HG03460 (cell line): ENCODE measurements at regions not wholly inside any gene's neighbourhood (a gene's known extent, or its start where the extent isn't known, plus 50 kb on each side); places are given as distances from the start of the nearest gene placed in this dataset.

Experiments
- ATAC-seq: cut with Tn5 transposase; IDR thresholded peaks from one replicate; pipeline ENCODE4 v1.9.1; 2021; ENCODE audit not compliant: unreplicated experiment

DNA sequence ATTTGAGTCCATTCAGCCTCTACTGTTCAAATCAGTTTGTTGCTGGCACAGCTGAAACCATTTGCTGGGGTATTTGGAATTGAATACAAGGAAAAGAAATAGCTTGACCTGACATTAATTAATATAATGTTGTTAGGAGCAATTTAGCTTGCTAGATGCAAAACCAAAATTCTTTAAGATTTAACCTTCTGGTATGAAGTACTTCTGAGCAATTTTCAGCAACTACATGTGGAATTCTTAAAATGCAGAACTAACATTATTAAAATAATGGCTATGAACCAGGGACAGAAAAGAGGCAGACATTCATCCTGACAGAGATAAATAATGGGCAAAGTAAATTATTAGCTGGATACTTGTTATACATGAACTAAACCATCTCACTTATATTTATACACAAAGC lies 160.0 kb upstream of the MIR17HG start:
- no peak for ATAC-seq

DNA sequence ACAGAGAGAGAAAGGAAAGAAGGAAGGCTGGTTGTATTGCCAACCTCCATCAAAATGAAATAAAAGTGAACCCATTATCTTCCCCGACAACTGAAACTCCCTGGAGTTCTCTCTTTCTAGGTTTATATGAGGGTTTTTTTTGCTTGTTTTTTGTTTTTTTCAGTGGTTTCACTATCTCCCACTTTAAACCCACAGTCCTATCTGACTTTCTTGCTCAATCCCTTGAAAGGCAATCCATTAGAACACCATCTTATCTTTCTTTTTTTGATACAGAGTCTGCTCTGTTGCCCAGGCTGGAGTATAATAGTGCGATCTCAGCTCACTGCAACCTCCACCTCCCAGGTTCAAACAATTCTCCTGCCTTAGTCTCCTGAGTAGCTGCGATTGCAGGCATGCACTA lies 158.0 kb upstream of the MIR17HG start:
- no peak for ATAC-seq

DNA sequence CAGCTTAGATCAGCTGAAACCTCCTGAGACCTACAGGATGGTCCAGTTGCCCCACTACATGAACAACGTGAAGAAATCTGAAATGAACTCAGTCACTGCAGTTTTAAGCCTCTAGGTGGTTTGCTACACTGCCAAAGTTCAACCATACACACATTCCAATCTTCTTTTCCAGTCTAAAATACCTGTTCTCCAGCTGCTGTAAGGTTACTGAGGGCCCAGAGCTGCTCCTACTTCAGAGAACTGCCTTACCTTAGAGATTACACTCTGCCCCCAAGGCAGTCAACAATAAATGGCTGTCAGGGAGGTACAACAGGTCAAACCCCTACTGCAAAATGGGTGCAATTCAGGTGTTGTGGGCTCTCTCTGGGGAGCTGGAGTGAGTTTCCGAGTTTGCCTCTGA lies 154.1 kb upstream of the MIR17HG start:
- no peak for ATAC-seq

DNA sequence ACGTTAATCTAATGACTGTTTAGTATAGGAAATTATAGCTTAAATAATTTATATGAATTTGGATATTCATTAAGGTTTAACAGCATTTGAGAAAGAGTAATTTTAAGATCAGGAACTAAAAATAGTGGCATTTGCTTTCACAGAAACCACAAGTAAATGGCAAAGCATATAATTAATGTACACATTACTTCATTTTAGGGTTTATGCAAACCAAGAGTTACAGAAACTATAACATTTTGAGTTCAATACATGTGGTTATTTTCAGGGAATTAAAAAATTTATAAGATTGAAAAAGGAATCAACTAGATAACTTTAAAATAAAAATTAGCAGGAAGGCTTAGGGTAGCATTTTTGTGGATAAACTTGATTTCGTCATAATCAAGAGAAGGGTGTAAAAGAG lies 151.7 kb upstream of the MIR17HG start:
- no peak for ATAC-seq

DNA sequence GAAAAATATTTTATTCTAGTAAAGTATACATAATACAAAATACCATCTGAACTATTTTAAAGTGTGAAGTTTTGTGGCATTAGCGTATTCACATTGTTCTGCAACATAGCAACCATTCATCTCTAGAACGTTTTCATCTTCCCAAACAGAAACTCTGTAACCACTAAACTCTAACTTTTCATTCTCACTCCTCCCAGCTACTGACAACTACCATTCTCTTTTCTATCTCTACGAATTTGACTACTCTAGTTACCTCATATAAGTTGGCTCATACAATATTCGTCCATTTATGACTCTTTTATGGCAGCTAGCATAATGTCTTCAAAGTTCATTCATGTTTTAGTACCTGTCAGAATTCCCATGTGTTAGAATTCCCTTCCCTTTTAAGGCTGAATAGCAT lies 150.5 kb upstream of the MIR17HG start:
- ATAC-seq: no peak

DNA sequence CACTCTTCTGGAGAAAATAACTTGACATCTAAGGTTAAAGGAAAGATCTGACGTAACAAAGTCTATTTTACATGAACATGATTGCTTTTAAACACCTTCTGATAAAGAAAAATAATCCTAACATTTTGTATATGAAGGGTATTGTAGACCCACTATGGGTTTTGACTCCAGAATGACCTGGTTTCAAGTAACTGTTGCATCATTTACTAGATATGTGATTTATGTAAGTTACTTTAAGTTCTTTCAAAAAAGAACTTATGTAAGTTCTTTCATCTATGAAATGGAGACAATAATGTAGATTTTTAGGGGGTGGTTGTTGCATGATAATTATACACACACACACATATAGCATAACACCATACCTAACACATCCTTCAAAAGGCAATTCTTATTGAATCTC lies 147.6 kb upstream of the MIR17HG start:
- no peak for ATAC-seq

DNA sequence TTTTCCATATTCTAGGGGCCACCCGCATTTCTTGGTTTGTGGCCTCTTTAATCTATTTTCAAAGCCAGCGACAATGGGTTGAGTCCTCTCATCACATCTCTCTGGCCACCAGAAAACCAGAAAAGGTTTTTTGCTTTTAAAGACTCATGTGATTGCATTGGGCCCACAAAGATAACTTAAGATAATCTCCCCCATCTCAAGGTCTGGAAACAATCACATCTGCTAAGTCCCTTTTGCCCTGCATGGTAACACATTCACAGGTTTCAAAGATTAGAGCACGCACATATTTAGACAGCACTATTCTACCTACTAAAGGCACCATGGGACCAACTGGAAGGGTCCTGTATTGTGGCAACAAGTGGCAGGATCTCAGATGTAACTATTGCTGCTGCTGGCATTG lies 147.0 kb upstream of the MIR17HG start:
- no peak for ATAC-seq

DNA sequence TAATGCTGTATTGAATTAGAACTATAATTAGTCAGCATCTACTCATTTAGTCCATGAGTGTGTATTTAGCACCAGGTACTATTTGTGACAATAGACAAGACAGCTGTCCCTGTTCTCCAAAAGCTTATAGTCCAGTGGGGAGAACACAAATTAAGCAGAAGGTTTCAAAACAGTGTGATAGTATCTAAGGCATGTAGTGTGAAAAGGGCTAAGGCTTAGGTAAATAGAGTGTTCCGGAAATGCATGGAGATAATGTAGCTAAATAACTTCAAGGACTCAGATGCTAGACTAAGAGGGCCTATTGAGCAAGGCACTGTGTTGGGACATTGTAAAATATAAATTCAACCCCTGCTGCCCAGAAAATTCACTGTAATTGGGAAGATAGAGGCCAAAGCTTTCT lies 144.1 kb upstream of the MIR17HG start:
- ATAC-seq: no peak

DNA sequence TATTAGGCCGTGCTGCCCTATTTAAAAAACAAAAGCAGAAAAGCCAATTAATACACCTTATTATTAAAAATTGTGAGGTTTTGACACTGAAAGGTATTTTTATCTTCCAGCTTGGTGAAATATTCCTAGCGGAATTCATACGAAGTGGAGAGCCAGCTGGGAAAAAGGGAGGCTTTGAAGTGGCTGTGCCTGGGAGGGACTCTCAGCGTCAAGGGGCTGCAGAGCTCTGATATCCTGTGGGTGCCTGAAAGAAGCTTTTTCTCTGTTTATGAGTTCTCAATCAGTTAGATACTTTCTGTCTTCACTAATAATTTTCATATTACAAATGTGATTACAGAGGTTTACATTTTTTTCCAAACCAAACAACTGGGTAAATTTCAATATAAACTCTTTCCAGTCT lies 140.2 kb upstream of the MIR17HG start:
- no peak for ATAC-seq

DNA sequence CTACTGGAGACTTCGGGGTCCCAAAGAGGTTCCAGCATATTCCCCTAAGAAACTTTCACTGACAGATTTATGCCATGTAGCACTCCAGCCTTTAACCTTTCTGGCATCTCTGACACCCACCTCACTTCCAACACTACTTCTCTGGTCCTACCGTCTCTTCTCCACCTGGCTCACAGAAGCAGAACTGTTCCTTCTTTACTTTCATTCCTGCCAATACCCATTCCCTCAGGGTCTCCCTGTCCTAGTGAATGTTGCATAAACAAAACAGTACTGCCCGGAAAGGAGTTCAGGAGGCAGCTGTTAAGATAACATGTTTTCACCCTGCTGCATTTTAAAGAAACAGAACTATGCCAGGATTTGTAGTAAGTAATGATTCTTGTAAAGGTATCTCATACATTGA lies 136.0 kb upstream of the MIR17HG start:
- no peak for ATAC-seq

DNA sequence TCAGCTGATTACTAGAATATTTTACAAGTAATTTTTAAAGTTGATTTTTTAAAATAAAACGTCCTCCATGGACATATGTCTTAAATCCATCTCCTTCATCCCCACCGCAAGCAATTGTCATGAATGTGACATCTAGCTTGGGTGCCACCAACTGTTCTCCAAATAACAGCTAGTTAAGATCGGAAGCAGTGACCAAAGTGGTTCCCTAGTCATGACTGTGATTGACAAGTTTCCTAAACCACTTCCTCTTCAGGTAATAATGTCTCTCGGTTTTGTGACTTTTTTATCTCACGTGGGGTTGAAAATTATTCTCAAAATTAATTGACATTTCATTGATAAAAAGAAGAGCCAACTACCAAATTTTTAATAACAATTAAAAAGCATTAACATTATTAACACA lies 135.3 kb upstream of the MIR17HG start:
- no peak for ATAC-seq

DNA sequence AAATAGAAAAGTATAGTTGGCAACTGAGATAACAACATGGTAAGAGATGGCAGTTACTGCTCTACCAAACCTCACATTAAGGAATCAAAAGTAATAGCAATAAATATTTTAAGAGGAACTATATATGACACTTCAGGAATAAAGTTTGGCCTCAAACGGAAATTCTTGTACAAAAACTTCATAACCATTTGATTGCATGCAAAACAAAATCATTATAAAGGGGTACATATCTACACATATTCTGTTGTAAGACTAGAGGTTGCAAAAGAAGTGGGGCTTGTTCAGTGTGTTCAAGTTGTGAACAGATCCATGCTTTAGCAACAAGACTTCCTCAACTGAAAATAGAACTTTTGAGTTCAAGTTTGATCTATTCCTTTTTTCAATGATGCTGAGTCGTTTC lies 133.5 kb upstream of the MIR17HG start:
- no peak for ATAC-seq

DNA sequence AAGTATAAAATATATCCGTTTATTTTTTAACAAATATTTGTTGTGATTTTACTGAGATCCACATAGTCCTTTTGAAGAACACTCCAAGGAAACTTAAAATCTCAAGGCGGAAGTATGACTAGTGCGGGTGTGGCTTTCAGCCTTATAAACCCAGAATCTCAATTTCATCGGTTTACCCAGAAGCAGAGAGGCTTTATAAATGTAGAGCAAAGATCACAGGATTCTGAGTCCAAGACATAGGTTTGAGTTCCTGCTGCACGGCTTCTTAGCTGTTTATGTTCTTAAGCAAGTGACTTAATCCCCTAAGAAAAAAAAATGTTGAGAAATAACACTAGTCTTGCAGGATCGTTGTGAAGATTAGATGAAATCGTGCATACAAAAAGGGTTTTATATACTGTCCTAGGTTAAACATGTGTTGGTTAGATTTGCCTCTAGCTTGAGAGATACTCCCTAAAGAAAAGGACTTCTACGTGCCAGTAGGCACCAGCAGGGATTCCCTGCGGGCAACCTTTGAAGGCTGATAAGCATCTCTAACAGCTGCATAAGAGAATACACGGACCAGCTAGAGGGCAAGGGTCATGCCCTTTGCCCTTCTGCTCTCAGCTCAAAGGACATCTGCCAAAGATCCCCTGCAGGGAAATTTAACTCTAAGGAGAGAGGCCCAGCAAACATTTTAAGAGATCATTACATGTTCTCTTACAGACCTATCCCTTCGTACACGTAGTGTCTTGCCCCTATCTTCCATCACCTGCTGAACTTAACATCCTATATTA lies 130.4 kb upstream of the MIR17HG start:
- ATAC-seq: no peak

DNA sequence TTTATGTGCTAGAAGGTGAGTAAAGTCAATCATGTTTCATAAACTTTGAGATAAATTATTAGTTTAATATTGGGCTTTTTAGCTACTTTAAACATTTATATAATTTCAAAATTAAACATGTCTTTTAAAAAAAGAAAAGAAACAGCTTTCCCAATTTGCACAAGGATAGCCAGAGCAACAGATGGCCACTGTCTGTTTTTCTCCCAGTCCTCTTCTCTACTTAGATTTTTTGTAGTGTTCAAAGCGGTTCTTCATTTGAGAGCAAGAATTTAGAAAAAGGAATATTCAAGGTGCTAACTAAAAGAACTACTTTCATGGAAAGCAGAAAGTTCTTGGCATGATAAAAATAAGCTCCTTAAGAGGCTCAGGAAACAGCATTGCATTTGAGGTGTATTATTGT lies 128.3 kb upstream of the MIR17HG start:
- no peak for ATAC-seq

DNA sequence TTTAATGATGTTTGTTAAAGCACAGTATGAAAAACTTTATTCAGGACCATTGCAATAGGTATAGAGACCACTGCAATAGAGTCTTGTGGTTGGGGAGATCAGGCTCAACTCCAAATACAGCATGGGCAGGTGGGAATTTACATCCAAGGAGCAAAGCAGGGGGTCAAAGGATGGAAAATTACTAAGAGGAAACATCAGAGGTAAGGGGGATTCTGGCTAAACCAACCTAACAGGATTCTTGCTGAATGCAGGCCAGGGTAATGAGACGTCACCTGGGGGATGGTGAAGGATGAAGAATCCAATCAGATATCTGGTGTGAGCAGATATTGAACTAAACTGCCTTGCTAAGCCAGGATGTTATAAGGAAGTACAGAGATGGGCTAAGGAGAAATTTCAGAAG lies 126.6 kb upstream of the MIR17HG start:
- ATAC-seq: no peak

DNA sequence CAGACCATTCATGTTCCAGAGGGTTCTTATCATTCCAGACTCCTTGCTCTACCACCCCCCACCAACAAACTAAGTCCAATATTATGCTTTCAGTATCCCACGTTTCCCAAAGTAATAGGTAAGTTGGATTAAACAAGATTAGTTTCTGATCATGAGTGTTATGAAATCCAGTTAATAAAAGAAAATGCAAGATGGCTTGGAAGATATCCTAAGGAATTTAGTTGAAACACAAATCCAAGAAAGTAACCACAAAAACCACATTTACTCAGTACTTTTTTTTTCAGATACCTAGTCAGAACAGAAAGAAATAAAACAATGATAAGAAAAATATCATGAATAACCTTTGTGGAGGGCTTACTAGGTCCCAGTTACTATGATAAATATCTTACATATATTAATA lies 119.4 kb upstream of the MIR17HG start:
- no peak for ATAC-seq

DNA sequence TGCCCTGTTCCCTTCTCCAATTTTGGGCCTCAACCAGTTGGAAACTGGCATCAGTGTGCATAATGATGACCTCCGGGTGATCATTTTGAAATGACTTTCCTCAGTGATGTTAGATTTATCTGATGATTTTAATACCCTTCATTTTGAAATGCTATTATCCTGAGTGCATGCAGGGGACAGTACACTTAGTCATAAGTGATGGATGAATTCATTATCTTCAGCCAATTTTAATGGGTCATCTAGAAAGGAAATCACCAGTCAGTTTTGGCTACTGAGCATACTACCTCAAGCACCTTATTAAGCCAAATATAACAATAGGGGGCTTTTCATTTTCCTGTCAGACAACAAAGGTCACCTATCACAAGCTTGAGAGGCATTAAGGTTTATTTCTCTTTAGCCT lies 118.5 kb upstream of the MIR17HG start:
- no peak for ATAC-seq

DNA sequence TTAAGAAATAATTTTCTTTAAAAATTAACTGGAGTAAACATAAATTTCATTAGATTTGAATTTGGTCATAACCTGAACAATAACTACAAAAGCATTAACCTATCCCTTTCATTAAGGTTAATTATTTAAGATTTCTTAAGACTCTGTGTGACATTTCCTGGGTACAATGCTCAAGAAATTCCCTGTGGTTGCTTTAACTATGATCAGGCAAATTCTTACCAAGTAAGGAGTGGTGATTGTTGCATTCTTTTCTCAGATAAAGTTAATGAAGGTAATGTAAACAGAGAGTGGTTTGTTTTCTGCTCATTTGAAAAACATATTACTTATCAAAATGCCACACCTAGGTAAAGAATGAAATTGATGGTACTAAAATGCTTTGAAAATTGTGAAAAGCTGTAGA lies 114.8 kb upstream of the MIR17HG start:
- ATAC-seq: no peak

DNA sequence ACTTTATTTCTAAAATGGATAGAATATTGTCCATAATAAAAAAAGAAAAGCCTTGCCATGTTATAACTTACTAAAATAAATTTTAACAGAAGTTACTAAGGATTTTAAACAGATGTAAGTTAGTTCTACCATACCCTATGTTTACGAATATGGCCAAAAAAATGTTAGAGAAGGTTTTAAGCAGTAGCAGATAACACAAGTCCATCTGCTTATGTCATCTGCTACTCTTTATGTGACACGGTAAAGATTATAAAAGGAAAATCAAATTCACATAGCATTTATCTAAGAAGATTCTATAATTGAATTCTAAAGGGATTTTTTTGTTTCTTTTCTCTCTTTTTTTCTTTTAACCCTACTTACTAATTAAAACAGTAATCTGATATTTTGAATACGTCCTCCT lies 114.2 kb upstream of the MIR17HG start:
- ATAC-seq: no peak

DNA sequence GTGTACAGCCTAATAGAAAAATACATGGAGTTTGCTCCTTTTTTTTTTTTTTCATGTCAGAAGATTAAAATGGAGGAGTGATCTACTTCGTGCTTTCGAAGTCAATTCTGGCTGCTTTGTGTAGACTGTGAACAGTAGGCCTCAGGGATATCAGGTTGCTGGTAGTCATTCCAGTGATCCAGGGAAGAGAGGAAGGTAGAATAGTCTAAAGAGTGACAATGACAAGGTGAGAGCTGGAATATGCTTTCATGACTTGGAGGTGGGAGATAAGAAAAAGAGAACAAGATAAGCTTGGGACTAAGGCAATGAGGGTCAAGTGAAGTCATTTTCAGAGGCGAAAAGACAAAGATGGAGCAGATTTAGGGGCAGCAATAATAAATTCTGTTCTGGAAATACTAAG lies 111.3 kb upstream of the MIR17HG start:
- no peak for ATAC-seq

DNA sequence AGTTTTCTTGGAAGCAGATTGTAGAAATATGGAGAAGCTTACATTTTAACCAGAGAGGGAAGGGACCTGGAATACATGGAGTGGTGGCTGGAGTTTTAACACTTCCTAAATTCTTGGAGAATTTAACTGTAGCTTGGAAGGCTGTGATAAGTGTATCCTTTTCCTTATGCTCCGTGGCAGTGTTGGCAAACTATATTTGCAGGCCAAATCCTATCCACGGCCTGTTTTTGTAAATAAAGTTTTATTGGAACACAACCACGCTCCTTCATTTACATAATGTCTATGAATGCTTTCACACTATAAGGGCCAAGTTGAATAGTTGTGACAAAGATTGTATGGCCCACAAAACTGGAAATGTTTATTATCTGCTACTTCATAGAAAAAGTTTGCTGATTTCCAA lies 110.6 kb upstream of the MIR17HG start:
- no peak for ATAC-seq

DNA sequence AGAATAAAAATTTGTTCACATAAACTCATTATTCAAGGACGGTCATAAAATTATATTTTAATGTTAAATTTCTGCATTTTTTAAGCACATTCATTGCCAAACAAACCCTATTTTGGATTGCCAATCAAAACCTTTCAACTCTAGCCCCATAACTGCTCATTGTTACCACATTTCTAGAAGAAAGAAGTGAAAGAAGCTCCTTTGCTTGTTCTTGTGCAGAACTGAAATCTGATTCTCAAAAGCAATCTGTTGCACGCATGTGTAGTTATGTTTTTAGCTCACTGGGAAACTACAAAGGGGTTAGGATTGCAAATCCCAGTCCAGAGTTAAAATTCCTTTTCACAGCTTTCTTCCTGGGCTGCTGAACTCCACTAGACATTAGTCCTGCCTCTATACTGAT lies 109.5 kb upstream of the MIR17HG start:
- ATAC-seq: no peak

DNA sequence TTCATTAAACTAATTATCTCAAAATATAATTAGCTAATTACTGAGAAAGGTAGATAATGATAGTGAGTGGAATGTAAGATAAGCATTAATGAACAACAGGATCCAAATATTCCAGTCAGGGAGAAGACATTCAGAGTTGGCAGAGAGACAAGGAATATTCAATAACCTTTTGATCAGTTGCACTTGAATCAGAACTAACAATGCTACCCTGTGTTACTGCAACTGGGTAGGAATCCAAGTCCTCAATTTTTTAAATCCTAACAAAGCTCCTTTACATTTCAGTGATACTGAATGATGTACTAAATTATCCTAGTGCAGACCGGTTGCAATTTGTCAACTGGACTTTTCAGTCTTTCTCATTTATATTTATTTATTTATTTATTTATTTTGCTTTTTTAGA lies 107.1 kb upstream of the MIR17HG start:
- no peak for ATAC-seq
